Bronchial epithelial cell (primary cell): ENCODE measurements at regions not wholly inside any gene's neighbourhood (a gene's known extent, or its start where the extent isn't known, plus 50 kb on each side); places are given as distances from the start of the nearest gene placed in this dataset.

Experiments
- DNase-seq: peaks from one replicate; pipeline ENCODE4 v3.0.0-alpha.2; 2010; ENCODE audit warnings: low read depth
- FAIRE-seq: peaks from 2 replicates; lab custom pipeline; 2011; peaks lifted over from hg19 to GRCh38; lab: Jason Lieb, UNC
- H3K27me3 ChIP-seq: 2 replicates; pipeline ENCODE4 v1.5.1; 2011; ENCODE audit warnings: low read length; ENCODE audit not compliant: control insufficient read depth, insufficient read depth
- H3K36me3 ChIP-seq: 2 replicates; pipeline ENCODE4 v1.5.1; 2011; ENCODE audit warnings: low read length; ENCODE audit not compliant: control insufficient read depth, insufficient read depth
- H3K4me3 ChIP-seq: 2 replicates; pipeline ENCODE4 v1.5.1; 2011; ENCODE audit warnings: mild to moderate bottlenecking, low read depth, low read length, control low read depth
- TF ChIP-seq, protein P1 (sequence below): IDR thresholded peaks from 2 replicates; pipeline ENCODE4 v1.5.1; 2011; ENCODE audit warnings: mild to moderate bottlenecking, moderate library complexity, low read length, control low read depth, inconsistent platforms; ENCODE audit not compliant: insufficient read depth, severe bottlenecking

DNA sequence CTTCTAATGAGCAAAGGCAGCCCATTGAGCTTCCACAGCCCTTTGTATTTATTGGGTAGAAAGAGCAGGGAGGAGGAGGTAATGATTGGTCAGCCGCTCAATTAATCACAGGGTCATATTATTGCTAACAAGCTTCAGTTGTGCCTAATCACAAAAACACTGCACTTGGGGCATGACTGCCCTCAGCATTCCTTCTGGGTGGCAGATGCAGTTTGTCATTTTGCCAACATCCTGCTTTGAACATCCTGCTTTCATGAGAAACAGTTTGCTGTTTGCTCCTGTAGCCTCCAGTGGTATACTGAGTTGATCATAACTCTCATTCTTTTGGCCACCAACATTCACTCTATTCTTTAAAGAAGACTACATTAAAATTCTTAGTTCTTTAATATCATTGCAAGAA lies 462.9 kb upstream of the MIS18BP1 start:
- Histone ChIP-seq H3K4me3 (no peak overlapping the region), H3K27me3 (no peaks in the 10 kb centered on the region), H3K36me3 (no peaks in the 10 kb centered on the region)
- no peak for FAIRE-seq
- peak; percentile 26 for DNase-seq
- TF ChIP-seq, protein P1, sequence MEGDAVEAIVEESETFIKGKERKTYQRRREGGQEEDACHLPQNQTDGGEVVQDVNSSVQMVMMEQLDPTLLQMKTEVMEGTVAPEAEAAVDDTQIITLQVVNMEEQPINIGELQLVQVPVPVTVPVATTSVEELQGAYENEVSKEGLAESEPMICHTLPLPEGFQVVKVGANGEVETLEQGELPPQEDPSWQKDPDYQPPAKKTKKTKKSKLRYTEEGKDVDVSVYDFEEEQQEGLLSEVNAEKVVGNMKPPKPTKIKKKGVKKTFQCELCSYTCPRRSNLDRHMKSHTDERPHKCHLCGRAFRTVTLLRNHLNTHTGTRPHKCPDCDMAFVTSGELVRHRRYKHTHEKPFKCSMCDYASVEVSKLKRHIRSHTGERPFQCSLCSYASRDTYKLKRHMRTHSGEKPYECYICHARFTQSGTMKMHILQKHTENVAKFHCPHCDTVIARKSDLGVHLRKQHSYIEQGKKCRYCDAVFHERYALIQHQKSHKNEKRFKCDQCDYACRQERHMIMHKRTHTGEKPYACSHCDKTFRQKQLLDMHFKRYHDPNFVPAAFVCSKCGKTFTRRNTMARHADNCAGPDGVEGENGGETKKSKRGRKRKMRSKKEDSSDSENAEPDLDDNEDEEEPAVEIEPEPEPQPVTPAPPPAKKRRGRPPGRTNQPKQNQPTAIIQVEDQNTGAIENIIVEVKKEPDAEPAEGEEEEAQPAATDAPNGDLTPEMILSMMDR, result no peak

DNA sequence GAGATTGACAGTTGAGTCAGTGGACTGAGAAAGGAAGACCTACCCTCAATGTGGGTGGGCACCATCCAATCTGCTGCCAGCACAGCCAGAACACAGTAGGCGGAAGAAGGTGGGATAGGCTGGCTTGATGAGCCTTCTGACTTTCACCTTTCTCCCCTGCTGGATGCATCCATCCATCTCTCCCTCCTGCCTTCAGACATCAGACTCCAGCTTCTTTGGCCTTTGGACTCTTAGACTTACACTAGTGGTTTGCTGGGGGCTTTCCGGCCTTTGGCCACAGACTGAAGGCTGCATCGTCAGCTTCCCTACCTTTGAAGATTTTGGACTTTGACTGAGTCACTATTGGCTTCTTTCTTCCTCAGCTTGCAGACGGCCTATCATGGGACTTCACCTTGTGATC lies 456.5 kb upstream of the MIS18BP1 start:
- FAIRE-seq, result no peak
- no peak for DNase-seq
- no peaks in the 10 kb centered on the region for H3K27me3 ChIP-seq
- TF ChIP-seq, protein P1, result no peak
- H3K36me3 ChIP-seq, result no peaks in the 10 kb centered on the region
- no peak overlapping the region for H3K4me3 ChIP-seq

DNA sequence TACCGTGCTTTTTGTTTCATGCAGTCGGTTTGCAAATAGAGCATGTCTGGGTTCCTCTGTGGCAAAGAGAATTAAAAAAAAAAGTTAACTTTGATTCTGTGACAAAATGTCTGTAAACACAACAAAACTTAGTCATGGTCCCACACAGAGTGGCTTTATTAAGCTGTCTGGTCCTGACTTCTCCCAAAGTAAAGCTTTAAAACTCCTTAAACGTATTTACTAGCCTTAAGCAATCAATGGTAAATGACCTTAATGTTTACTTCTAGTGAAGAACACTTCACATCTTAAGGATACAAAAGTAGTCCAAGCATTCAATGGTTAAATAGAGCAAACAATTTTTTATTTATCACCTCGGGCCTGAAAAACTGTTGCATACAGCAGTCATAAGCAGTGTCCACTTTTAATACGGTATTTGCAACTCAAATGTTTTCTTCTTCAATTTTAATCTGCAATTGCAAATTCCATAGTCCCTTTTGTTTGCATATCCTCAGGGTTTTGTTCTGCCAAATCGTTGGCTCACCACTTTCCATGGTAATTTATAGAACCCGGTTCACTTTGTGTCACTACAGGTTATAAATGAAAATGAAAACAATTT lies 453.0 kb upstream of the MIS18BP1 start:
- TF ChIP-seq, protein P1, result no peak
- Histone ChIP-seq H3K4me3 (no peak overlapping the region), H3K27me3 (no peaks in the 10 kb centered on the region), H3K36me3 (no peaks in the 10 kb centered on the region)
- DNase-seq (no peak), FAIRE-seq (no peak)

DNA sequence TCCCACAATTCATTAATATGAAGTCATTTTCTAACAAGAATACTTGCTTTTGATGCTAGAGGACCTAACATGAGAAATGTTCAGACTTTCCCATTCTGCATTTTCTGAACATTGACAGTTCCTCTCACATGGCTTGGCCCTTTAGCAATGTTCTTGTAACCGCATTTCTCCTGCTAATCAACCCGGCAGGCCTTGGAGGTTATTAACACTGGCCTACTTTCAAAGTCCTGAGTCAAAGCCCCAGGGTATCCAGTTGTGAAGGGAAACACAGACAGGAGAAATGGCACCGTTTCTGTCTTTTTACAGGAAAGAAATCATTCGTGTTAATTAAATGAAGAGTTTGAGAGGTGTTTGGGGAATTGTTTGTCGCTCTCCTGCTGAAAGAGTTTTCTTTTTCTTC lies 446.5 kb upstream of the MIS18BP1 start:
- TF ChIP-seq, protein P1, result no peak
- Histone ChIP-seq H3K36me3 (no peaks in the 10 kb centered on the region), H3K4me3 (no peak overlapping the region), H3K27me3 (no peaks in the 10 kb centered on the region)
- FAIRE-seq, result no peak
- DNase-seq, result peak; percentile 20

DNA sequence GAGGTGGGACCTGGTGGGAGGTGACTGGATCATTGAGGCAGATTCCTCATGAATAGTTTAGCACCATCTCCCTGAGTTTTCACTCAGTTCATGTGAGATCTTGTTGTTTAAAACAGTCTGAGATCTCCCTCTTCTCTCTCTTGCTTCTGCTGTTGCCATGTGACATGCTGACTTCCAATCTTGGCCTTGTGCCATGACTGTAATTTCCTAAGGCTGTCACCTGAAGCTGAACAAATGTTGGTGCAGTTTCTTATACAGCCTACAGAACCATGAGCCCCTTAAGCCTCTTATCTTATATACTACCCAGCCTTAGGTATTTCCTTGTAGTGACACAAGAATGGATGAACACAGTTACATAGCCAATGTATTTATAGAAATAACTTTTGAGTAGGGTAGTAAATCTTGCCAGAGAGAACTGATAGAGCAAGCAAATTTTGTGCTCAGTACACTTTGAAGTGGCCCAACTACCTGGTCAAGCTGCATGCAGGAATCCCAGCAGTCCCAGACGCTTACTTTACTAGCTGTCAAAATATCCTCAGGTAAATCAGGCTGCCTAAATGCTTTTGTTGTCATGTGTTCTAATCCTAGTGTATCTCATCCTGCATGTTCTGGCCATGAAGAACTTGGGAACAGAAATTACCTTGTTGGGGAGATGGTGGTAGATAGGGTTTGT lies 445.6 kb upstream of the MIS18BP1 start:
- Histone ChIP-seq H3K27me3 (no peaks in the 10 kb centered on the region), H3K4me3 (no peak overlapping the region), H3K36me3 (no peaks in the 10 kb centered on the region)
- TF ChIP-seq, protein P1, result no peak
- no peak for FAIRE-seq
- peak; percentile 56 for DNase-seq
